ENCODE measurements at regions not wholly inside any gene's neighbourhood (a gene's known extent, or its start where the extent isn't known, plus 50 kb on each side); places are given as distances from the start of the nearest gene placed in this dataset.

GRCh38 chr16:24677388-24677787, 52.1 kb upstream of the TNRC6A start:
- TF ChIP-seq POLR2AphosphoS5 (IDR thresholded peaks at IDR 0.05; ENCODE audit: borderline replicate concordance, low read depth, low read length) (no peak), EZH2 (IDR thresholded peaks at IDR 0.05) (no peak)

Measured in SK-N-MC (cell line).